ENCODE measurements at regions not wholly inside any gene's neighbourhood (a gene's known extent, or its start where the extent isn't known, plus 50 kb on each side); places are given as distances from the start of the nearest gene placed in this dataset.

DNA sequence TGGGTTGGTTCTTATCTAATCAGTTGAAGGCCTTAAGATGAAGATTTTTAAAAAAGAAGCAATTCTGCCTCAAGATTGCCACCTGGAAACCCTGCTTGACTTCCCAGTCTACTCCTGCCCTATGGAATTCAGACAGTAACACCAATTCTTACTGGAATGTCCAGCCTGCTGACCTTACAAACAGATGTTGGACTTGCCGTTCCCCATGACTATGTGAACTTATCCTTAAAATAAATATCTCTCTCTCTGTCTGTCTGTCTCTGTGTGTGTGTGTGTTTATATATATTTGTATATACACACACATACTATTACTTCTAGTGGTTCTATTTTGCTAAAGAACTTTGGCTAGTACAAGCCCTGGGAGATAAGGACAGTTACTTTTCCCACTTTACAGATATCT lies 675.3 kb downstream of the SLC4A3 start:
- H3K4me1 ChIP-seq, result no peaks in the 10 kb centered on the region

DNA sequence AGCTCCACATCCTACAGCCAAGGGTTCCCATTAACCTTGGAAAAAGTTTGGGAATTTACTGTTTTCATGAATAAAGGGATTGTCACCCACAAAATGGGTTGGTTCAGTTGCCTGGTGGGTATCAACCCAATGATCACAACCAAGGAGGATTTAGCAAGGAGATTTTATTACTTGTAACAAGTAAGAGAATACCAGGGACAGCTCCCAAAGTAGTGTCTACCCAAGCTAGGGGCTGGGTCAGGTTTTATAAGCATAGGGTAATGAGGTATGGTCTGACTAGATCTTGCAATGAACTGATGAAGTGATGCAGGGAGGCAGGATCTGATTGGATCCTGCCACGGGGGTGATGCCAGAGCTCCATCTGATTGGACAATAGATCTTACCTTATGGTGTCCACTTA lies 681.8 kb downstream of the SLC4A3 start:
- Histone ChIP-seq H3K27ac (no peak overlapping the region), H3K4me3 (no peak overlapping the region), H3K4me1 (no peaks in the 10 kb centered on the region), H3K27me3 (no peaks in the 10 kb centered on the region), H3K36me3 (no peaks in the 10 kb centered on the region), H3K9me3 (no peaks in the 10 kb centered on the region)
- ATAC-seq, result no peak
- no peak for FAIRE-seq
- no peak for DNase-seq
- 91 to 92% methylated on average over 1 of the region's 1 CpG for WGBS, 2 donors
- TF ChIP-seq, protein P1, sequence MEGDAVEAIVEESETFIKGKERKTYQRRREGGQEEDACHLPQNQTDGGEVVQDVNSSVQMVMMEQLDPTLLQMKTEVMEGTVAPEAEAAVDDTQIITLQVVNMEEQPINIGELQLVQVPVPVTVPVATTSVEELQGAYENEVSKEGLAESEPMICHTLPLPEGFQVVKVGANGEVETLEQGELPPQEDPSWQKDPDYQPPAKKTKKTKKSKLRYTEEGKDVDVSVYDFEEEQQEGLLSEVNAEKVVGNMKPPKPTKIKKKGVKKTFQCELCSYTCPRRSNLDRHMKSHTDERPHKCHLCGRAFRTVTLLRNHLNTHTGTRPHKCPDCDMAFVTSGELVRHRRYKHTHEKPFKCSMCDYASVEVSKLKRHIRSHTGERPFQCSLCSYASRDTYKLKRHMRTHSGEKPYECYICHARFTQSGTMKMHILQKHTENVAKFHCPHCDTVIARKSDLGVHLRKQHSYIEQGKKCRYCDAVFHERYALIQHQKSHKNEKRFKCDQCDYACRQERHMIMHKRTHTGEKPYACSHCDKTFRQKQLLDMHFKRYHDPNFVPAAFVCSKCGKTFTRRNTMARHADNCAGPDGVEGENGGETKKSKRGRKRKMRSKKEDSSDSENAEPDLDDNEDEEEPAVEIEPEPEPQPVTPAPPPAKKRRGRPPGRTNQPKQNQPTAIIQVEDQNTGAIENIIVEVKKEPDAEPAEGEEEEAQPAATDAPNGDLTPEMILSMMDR (IDR thresholded peaks at IDR 0.05), result no peak
- intact Hi-C loops (cut with DNase I), result no loop called here

More for the DNA sequence above, 675.3 kb downstream of the SLC4A3 start:
- TF ChIP-seq, protein P1 (IDR thresholded peaks at IDR 0.05), result no peak
- WGBS, 2 donors, result 33 to 44% methylated on average over 1 of the region's 1 CpG
- H3K4me3 ChIP-seq, result no peak overlapping the region
- H3K9me3 ChIP-seq, result no peaks in the 10 kb centered on the region
- ATAC-seq (no peak), DNase-seq (no peak), FAIRE-seq (no peak)
- no peak overlapping the region for H3K27ac ChIP-seq
- intact Hi-C loops (cut with DNase I), result no loop called here
- no peaks in the 10 kb centered on the region for H3K36me3 ChIP-seq
- H3K27me3 ChIP-seq, result no peaks in the 10 kb centered on the region

DNA sequence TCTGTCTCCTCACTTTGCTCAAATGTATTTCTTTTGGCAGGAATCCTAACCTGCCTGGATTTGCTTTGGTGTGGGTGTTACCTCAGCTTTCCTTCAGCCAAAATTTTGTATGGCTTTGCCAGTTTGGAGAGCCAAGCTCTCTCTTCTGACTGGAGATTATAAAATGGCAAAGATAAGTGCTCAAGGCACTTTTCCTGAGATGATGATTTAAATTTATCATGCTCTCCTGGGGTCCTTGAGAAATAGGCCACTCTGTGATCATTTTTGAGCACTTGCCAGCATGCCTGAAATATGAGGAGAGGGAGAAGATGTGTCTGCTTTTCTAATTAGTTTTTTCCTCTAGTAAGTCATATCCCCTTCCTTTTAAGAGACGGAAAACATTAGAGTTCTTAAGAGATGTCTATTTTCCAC lies 683.0 kb downstream of the SLC4A3 start:
- no peaks in the 10 kb centered on the region for H3K4me1 ChIP-seq
- FAIRE-seq (no peak), DNase-seq (no peak), ATAC-seq (no peak)
- no peaks in the 10 kb centered on the region for H3K36me3 ChIP-seq
- H3K27ac ChIP-seq, result no peak overlapping the region
- no peak overlapping the region for H3K4me3 ChIP-seq
- no peaks in the 10 kb centered on the region for H3K27me3 ChIP-seq
- intact Hi-C loops (cut with DNase I), result no loop called here
- 85 to 92% methylated on average over 1 of the region's 1 CpG for WGBS, 2 donors
- H3K9me3 ChIP-seq, result no peaks in the 10 kb centered on the region
- TF ChIP-seq, protein P1 (IDR thresholded peaks at IDR 0.05), result no peak

DNA sequence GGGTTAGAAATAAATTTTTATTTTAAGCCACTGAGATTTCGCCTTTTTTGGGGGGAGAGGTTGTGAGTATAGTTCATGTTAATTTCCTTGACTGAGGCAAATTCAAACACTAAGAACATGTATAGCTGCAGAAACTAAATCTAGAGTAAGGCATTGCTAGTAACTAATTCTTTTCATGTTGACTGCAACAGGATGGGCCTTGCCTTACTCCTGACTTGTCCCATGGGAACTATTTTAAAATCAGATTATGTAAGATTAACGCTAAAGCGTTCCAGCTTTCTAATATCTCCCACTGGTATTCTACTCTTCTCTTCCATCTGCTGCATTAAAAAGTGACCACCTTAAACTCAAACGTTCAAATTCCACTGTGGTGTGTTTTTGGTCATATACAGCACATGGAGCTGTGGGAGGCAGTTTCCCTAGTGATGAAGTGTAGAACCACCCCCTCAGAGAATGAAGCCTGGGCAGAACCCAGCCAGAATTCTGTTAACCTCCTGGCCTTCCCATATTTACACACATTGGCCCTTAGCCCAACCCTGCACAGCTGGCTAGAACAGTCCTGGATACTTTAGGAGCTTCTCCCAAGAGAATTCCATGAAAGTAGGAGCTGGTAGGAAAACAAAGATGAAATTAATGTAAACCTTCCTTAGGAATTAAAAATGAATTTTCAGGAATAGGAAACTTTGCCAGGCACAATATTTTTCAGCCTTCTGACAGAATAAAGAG lies 687.8 kb downstream of the SLC4A3 start:
- Histone ChIP-seq H3K36me3 (no peaks in the 10 kb centered on the region), H3K9me3 (no peaks in the 10 kb centered on the region), H3K27ac (no peak overlapping the region), H3K27me3 (no peaks in the 10 kb centered on the region), H3K4me1 (no peaks in the 10 kb centered on the region), H3K4me3 (no peak overlapping the region)
- no peak for FAIRE-seq
- 74 to 83% methylated on average over 4 of the region's 4 CpGs for WGBS, 2 donors
- TF ChIP-seq, protein P1 (IDR thresholded peaks at IDR 0.05), result no peak
- ATAC-seq, result no peak
- DNase-seq, result no peak
- intact Hi-C loops (cut with DNase I), result no loop called here

DNA sequence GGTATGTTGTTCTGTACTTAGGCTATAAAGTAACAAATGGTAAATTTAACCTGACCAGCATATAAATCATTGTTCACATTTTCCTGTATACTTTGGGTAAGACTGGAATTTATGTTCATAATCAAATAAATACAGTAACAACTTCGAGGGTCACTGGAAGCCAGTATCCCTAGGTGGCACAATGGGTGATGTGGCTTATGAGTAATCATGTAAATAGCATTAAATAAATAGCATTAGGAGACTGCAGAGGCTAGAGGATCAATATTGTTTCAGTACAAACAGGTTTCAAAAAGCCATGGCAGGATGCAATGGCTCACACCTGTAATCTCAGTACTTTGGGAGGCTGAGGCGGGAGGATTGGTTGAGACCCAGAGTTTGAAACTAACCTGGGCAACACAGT lies 690.6 kb downstream of the SLC4A3 start:
- DNase-seq, result no peak
- intact Hi-C loops (cut with DNase I), result no loop called here
- FAIRE-seq, result no peak
- H3K4me3 ChIP-seq, result no peak overlapping the region
- TF ChIP-seq, protein P1 (IDR thresholded peaks at IDR 0.05), result no peak
- no peak overlapping the region for H3K27ac ChIP-seq
- H3K27me3 ChIP-seq, result no peaks in the 10 kb centered on the region
- no peaks in the 10 kb centered on the region for H3K9me3 ChIP-seq
- no peaks in the 10 kb centered on the region for H3K4me1 ChIP-seq
- no peak for ATAC-seq
- WGBS, 2 donors, result 65 to 73% methylated on average over 2 of the region's 2 CpGs
- H3K36me3 ChIP-seq, result no peaks in the 10 kb centered on the region

Data from pancreas (tissue), 10 donors.